WTC11 (cell line): ENCODE measurements at regions not wholly inside any gene's neighbourhood (a gene's known extent, or its start where the extent isn't known, plus 50 kb on each side); places are given as distances from the start of the nearest gene placed in this dataset.
A peak's percentile ranks its signal among the peaks of the same experiment; 100 is the strongest.

Experiments used
- ATAC-seq: fragments of 200-7000 bp; cut with Tn5 transposase; 2 replicates; pipeline ENCODE4 v1.10.0; 2021; ENCODE audit warnings: mild to moderate bottlenecking, moderate library complexity
- CTCF ChIA-PET: fragments of 300-600 bp; sonication (Branson Sonifier 250); formaldehyde crosslinking; loops from one replicate; lab custom pipeline; 2021; ENCODE audit warnings: antibody characterized with exemption; lab: Charles Lee
- POLR2A ChIA-PET: fragments of 350-600 bp; sonication (Branson Sonifier 250); formaldehyde crosslinking; loops from one replicate; lab custom pipeline; 2021; ENCODE audit warnings: antibody characterized with exemption; lab: Charles Lee
- DNase-seq: peaks from one replicate; pipeline ENCODE4 v3.0.0; 2021; ENCODE audit warnings: low spot score
- H3K27ac Mint-ChIP-seq: 2 replicates; pipeline ENCODE4 v1.8.0; 2021; ENCODE audit warnings: mixed read lengths
- H3K27me3 Mint-ChIP-seq: 2 replicates; pipeline ENCODE4 v1.8.0; 2021; ENCODE audit warnings: low read depth, mild to moderate bottlenecking, moderate library complexity, mixed read lengths
- H3K36me3 Mint-ChIP-seq: 2 replicates; pipeline ENCODE4 v1.8.0; 2021; ENCODE audit warnings: mixed read lengths
- H3K4me1 Mint-ChIP-seq: 2 replicates; pipeline ENCODE4 v1.8.0; 2022; ENCODE audit warnings: mixed read lengths
- H3K4me3 Mint-ChIP-seq: 2 replicates; pipeline ENCODE4 v1.8.0; 2021; ENCODE audit warnings: mild to moderate bottlenecking, moderate library complexity, mixed read lengths
- H3K9me3 Mint-ChIP-seq: 2 replicates; pipeline ENCODE4 v1.8.0; 2021; ENCODE audit warnings: mixed read lengths
- ATF2 ChIP-seq: sonication (generic); formaldehyde crosslinking; IDR thresholded peaks from 2 replicates; pipeline ENCODE4 v1.8.1; 2022; ENCODE audit warnings: low read depth, missing genetic modification reagents, borderline replicate concordance
- CBFB ChIP-seq: sonication (generic); formaldehyde crosslinking; IDR thresholded peaks from 2 replicates; pipeline ENCODE4 v1.8.1; 2022; ENCODE audit warnings: mild to moderate bottlenecking, low read depth, missing genetic modification reagents
- EMX1 ChIP-seq: fragments of 250-450 bp; sonication (Bioruptor Pico); IDR thresholded peaks from 2 replicates; pipeline ENCODE4 v1.8.0; 2021; ENCODE audit warnings: mild to moderate bottlenecking
- ERG ChIP-seq: fragments of 250-450 bp; sonication (Bioruptor Pico); IDR thresholded peaks from 2 replicates; pipeline ENCODE4 v1.8.0; 2021; ENCODE audit warnings: mild to moderate bottlenecking
- HMGXB4 ChIP-seq: sonication (generic); formaldehyde crosslinking; IDR thresholded peaks from 2 replicates; pipeline ENCODE4 v1.8.1; 2023; ENCODE audit warnings: mild to moderate bottlenecking, moderate library complexity, missing genetic modification reagents
- IRF2 ChIP-seq: sonication (generic); formaldehyde crosslinking; IDR thresholded peaks from 2 replicates; pipeline ENCODE4 v1.8.0; 2022; ENCODE audit warnings: low read depth, missing genetic modification reagents, borderline replicate concordance
- MXD4 ChIP-seq: fragments of 250-450 bp; sonication (Bioruptor Pico); IDR thresholded peaks from 2 replicates; pipeline ENCODE4 v1.8.0; 2021; ENCODE audit warnings: mild to moderate bottlenecking, moderate library complexity, borderline replicate concordance
- NFYB ChIP-seq: sonication (generic); formaldehyde crosslinking; conservative IDR thresholded peaks from 2 replicates; pipeline ENCODE4 v1.8.0; 2022; ENCODE audit warnings: low read depth, missing genetic modification reagents
- NR2C2 ChIP-seq: sonication (generic); formaldehyde crosslinking; IDR thresholded peaks from 2 replicates; pipeline ENCODE4 v1.8.0; 2022; ENCODE audit warnings: mild to moderate bottlenecking, missing genetic modification reagents
- OVOL2 ChIP-seq: fragments of 250-450 bp; sonication (Bioruptor Pico); IDR thresholded peaks from 2 replicates; pipeline ENCODE4 v1.9.0; 2021; ENCODE audit warnings: mild to moderate bottlenecking, borderline replicate concordance
- SOX15 ChIP-seq: fragments of 250-450 bp; sonication (Bioruptor Pico); IDR thresholded peaks from 2 replicates; pipeline ENCODE4 v1.9.0; 2021; ENCODE audit warnings: mild to moderate bottlenecking
- ZNF416 ChIP-seq: fragments of 250-450 bp; sonication (Bioruptor Pico); IDR thresholded peaks from 2 replicates; pipeline ENCODE4 v1.9.0; 2021; ENCODE audit warnings: mild to moderate bottlenecking, inconsistent platforms
- ZNF423 ChIP-seq: fragments of 250-450 bp; sonication (Bioruptor Pico); IDR thresholded peaks from 2 replicates; pipeline ENCODE4 v2.1.2; 2022; ENCODE audit warnings: mild to moderate bottlenecking, moderate library complexity
- ZNF512 ChIP-seq: sonication (generic); formaldehyde crosslinking; IDR thresholded peaks from 2 replicates; pipeline ENCODE4 v1.8.1; 2022; ENCODE audit warnings: missing genetic modification reagents, borderline replicate concordance
- TF ChIP-seq, protein P1 (sequence below): fragments of 250-450 bp; sonication (Bioruptor Pico); IDR thresholded peaks from 2 replicates; pipeline ENCODE4 v1.9.0; 2021; ENCODE audit warnings: mild to moderate bottlenecking
- TF ChIP-seq, protein P2 (sequence below): sonication (generic); formaldehyde crosslinking; IDR thresholded peaks from 2 replicates; pipeline ENCODE4 v1.8.0; 2023; ENCODE audit warnings: missing genetic modification reagents, mild to moderate bottlenecking, borderline replicate concordance
- TF ChIP-seq, protein P3 (sequence below): sonication (generic); formaldehyde crosslinking; IDR thresholded peaks from 2 replicates; pipeline ENCODE4 v1.8.0; 2022; ENCODE audit warnings: mild to moderate bottlenecking, missing genetic modification reagents
- TF ChIP-seq, protein P4 (sequence below): sonication (generic); formaldehyde crosslinking; IDR thresholded peaks from 2 replicates; pipeline ENCODE4 v1.8.0; 2022; ENCODE audit warnings: mild to moderate bottlenecking, missing genetic modification reagents

- ChIA-PET POLR2A (no interaction called here), CTCF (interaction anchor here (1.1 to 1.6 kb wide), 4 partner anchors 34 to 200 kb away, joined by 3 to 12 read pairs (median 4); no protein-coding TSS in a partner anchor)
- ATAC-seq (no peak), DNase-seq (no peak)
- TF ChIP-seq, protein P1, sequence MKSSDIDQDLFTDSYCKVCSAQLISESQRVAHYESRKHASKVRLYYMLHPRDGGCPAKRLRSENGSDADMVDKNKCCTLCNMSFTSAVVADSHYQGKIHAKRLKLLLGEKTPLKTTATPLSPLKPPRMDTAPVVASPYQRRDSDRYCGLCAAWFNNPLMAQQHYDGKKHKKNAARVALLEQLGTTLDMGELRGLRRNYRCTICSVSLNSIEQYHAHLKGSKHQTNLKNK = no peak
- Mint-ChIP-seq H3K4me3 (no peak overlapping the region), H3K27me3 (no peaks in the 10 kb centered on the region), H3K27ac (no peak overlapping the region), H3K36me3 (no peaks in the 10 kb centered on the region), H3K9me3 (no peaks in the 10 kb centered on the region), H3K4me1 (peaks cover 5% of the 10 kb centered on the region; the same call in 1 of the 2 replicates)
These were observed 92.8 kb upstream of the CACNA1E start for GRCh38 chr1:181390410-181391077.

DNA sequence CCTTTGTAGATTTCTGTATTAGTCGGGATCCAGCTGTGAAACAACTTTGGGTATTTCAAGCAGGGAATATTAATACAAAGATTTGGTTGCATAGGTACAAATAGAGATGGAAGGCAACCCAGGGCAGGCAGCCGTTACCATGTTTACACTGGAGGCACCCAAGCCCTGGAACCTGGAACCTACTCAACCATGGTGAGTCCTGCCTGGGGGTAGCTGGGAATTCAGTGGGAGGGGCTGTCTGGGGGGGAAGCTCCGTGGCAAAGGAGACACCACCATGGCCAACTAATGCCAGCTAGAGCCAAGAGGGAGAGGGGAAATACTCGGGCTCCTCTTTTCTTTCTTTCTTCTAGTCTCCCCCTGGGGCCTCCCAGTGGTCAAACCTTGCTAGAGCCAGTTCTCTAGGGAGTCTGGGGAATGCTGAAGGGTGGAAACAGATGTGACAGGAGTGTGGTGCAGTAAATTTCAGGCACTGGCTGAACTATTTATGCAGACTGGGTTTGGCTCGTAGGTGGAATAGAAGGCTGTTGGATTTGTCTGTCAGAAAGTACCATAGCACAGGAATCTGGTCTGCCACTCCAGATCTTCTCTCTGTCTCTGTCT is 91.9 kb upstream of the CACNA1E start:
- ATAC-seq (peak; percentile 90), DNase-seq (peak; percentile 39)
- no peak overlapping the region for H3K27ac Mint-ChIP-seq
- H3K4me3 Mint-ChIP-seq = no peak overlapping the region
- POLR2A ChIA-PET = no interaction called here
- no peaks in the 10 kb centered on the region for H3K27me3 Mint-ChIP-seq
- H3K4me1 Mint-ChIP-seq = no peaks in the 10 kb centered on the region
- no peaks in the 10 kb centered on the region for H3K9me3 Mint-ChIP-seq
- no peaks in the 10 kb centered on the region for H3K36me3 Mint-ChIP-seq
- CTCF ChIA-PET = interaction anchor here (1.0 to 1.6 kb wide), 5 partner anchors 16 to 201 kb away, joined by 3 to 12 read pairs (median 3); no protein-coding TSS in a partner anchor
- TF ChIP-seq IRF2 (CRISPR knock-in tag) = no peak
- no peak for TF ChIP-seq SOX15 (CRISPR knock-in tag)
- TF ChIP-seq ZNF512 (CRISPR knock-in tag) = no peak
- TF ChIP-seq NFYB (CRISPR knock-in tag) = no peak
- TF ChIP-seq OVOL2 (CRISPR knock-in tag) = no peak
- no peak for TF ChIP-seq EMX1 (CRISPR knock-in tag)
- TF ChIP-seq, protein P2, sequence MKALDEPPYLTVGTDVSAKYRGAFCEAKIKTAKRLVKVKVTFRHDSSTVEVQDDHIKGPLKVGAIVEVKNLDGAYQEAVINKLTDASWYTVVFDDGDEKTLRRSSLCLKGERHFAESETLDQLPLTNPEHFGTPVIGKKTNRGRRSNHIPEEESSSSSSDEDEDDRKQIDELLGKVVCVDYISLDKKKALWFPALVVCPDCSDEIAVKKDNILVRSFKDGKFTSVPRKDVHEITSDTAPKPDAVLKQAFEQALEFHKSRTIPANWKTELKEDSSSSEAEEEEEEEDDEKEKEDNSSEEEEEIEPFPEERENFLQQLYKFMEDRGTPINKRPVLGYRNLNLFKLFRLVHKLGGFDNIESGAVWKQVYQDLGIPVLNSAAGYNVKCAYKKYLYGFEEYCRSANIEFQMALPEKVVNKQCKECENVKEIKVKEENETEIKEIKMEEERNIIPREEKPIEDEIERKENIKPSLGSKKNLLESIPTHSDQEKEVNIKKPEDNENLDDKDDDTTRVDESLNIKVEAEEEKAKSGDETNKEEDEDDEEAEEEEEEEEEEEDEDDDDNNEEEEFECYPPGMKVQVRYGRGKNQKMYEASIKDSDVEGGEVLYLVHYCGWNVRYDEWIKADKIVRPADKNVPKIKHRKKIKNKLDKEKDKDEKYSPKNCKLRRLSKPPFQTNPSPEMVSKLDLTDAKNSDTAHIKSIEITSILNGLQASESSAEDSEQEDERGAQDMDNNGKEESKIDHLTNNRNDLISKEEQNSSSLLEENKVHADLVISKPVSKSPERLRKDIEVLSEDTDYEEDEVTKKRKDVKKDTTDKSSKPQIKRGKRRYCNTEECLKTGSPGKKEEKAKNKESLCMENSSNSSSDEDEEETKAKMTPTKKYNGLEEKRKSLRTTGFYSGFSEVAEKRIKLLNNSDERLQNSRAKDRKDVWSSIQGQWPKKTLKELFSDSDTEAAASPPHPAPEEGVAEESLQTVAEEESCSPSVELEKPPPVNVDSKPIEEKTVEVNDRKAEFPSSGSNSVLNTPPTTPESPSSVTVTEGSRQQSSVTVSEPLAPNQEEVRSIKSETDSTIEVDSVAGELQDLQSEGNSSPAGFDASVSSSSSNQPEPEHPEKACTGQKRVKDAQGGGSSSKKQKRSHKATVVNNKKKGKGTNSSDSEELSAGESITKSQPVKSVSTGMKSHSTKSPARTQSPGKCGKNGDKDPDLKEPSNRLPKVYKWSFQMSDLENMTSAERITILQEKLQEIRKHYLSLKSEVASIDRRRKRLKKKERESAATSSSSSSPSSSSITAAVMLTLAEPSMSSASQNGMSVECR (CRISPR knock-in tag) = no peak
- no peak for TF ChIP-seq ERG (CRISPR knock-in tag)
- no peak for TF ChIP-seq MXD4 (CRISPR knock-in tag)
- TF ChIP-seq HMGXB4 = no peak
- TF ChIP-seq, protein P3, sequence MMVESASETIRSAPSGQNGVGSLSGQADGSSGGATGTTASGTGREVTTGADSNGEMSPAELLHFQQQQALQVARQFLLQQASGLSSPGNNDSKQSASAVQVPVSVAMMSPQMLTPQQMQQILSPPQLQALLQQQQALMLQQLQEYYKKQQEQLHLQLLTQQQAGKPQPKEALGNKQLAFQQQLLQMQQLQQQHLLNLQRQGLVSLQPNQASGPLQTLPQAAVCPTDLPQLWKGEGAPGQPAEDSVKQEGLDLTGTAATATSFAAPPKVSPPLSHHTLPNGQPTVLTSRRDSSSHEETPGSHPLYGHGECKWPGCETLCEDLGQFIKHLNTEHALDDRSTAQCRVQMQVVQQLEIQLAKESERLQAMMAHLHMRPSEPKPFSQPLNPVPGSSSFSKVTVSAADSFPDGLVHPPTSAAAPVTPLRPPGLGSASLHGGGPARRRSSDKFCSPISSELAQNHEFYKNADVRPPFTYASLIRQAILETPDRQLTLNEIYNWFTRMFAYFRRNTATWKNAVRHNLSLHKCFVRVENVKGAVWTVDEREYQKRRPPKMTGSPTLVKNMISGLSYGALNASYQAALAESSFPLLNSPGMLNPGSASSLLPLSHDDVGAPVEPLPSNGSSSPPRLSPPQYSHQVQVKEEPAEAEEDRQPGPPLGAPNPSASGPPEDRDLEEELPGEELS = no peak
- TF ChIP-seq ZNF423 = no peak
- TF ChIP-seq CBFB (CRISPR knock-in tag) = no peak
- no peak for TF ChIP-seq ATF2
- no peak for TF ChIP-seq NR2C2 (CRISPR knock-in tag)
- no peak for TF ChIP-seq ZNF416 (CRISPR knock-in tag)
- TF ChIP-seq, protein P4, sequence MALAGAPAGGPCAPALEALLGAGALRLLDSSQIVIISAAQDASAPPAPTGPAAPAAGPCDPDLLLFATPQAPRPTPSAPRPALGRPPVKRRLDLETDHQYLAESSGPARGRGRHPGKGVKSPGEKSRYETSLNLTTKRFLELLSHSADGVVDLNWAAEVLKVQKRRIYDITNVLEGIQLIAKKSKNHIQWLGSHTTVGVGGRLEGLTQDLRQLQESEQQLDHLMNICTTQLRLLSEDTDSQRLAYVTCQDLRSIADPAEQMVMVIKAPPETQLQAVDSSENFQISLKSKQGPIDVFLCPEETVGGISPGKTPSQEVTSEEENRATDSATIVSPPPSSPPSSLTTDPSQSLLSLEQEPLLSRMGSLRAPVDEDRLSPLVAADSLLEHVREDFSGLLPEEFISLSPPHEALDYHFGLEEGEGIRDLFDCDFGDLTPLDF (CRISPR knock-in tag) = no peak
